ENCODE measurements at regions not wholly inside any gene's neighbourhood (a gene's known extent, or its start where the extent isn't known, plus 50 kb on each side); places are given as distances from the start of the nearest gene placed in this dataset.

GRCh38 chr3:81965696-81966095 is 204.3 kb upstream of the GBE1 start:
- no peaks in the 10 kb centered on the region for H3K9me3 ChIP-seq
- H3K36me3 ChIP-seq = no peaks in the 10 kb centered on the region
- WGBS, 2 donors = 60 to 88% methylated on average over 2 of the region's 2 CpGs
- no peak for DNase-seq
- H3K27ac ChIP-seq = no peak overlapping the region
- no peaks in the 10 kb centered on the region for H3K27me3 ChIP-seq
- no peaks in the 10 kb centered on the region for H3K4me1 ChIP-seq
- intact Hi-C loops (cut with DNase I) = no loop called here
- H3K4me3 ChIP-seq = no peak overlapping the region
- TF ChIP-seq CTCF (IDR thresholded peaks at IDR 0.05) (no peak), POLR2A (IDR thresholded peaks at IDR 0.05) (no peak)

- no peaks in the 10 kb centered on the region for H3K27me3 ChIP-seq
- no peaks in the 10 kb centered on the region for H3K9me3 ChIP-seq
- intact Hi-C loops (cut with DNase I) = no loop called here
- no peak for TF ChIP-seq POLR2A (IDR thresholded peaks at IDR 0.05)
- no peak for TF ChIP-seq CTCF (IDR thresholded peaks at IDR 0.05)
- H3K27ac ChIP-seq = no peak overlapping the region
- no peaks in the 10 kb centered on the region for H3K4me1 ChIP-seq
- H3K36me3 ChIP-seq = no peaks in the 10 kb centered on the region
- DNase-seq = no peak
- WGBS, 2 donors = 83 to 95% methylated on average over 2 of the region's 2 CpGs
- H3K4me3 ChIP-seq = no peak overlapping the region
Observed at GRCh38 chr3:81962396-81962795, 201.0 kb upstream of the GBE1 start.

- H3K4me3 ChIP-seq = no peak overlapping the region
- intact Hi-C loops (cut with DNase I) = no loop called here
- no peaks in the 10 kb centered on the region for H3K4me1 ChIP-seq
- no peak for TF ChIP-seq CTCF (IDR thresholded peaks at IDR 0.05)
- TF ChIP-seq POLR2A (IDR thresholded peaks at IDR 0.05) = no peak
- 29 to 45% methylated on average over 2 of the region's 2 CpGs for WGBS, 2 donors
- H3K9me3 ChIP-seq = no peaks in the 10 kb centered on the region
- H3K27me3 ChIP-seq = no peaks in the 10 kb centered on the region
- no peak overlapping the region for H3K27ac ChIP-seq
- no peaks in the 10 kb centered on the region for H3K36me3 ChIP-seq
- no peak for DNase-seq
Observed at GRCh38 chr3:81958972-81959640, 197.7 kb upstream of the GBE1 start.

GRCh38 chr3:81955878-81956277 is 194.4 kb upstream of the GBE1 start:
- Histone ChIP-seq H3K9me3 (no peaks in the 10 kb centered on the region), H3K27ac (no peak overlapping the region), H3K4me3 (no peak overlapping the region), H3K27me3 (no peaks in the 10 kb centered on the region), H3K4me1 (no peaks in the 10 kb centered on the region), H3K36me3 (no peaks in the 10 kb centered on the region)
- intact Hi-C loops (cut with DNase I) = no loop called here
- no peak for DNase-seq
- TF ChIP-seq CTCF (IDR thresholded peaks at IDR 0.05) = no peak
- no peak for TF ChIP-seq POLR2A (IDR thresholded peaks at IDR 0.05)
- WGBS, 2 donors = 25 to 65% methylated on average over 4 of the region's 4 CpGs

- WGBS, 2 donors = 92 to 94% methylated on average over 5 of the region's 5 CpGs
- no peaks in the 10 kb centered on the region for H3K27me3 ChIP-seq
- H3K9me3 ChIP-seq = no peaks in the 10 kb centered on the region
- intact Hi-C loops (cut with DNase I) = no loop called here
- TF ChIP-seq POLR2A (IDR thresholded peaks at IDR 0.05) (no peak), CTCF (IDR thresholded peaks at IDR 0.05) (no peak)
- H3K27ac ChIP-seq = no peak overlapping the region
- H3K4me1 ChIP-seq = no peaks in the 10 kb centered on the region
- DNase-seq = no peak
- no peak overlapping the region for H3K4me3 ChIP-seq
- H3K36me3 ChIP-seq = no peaks in the 10 kb centered on the region
Observed at GRCh38 chr3:81953111-81953510, 191.7 kb upstream of the GBE1 start.
